DOHH2 (cell line): ENCODE measurements at regions not wholly inside any gene's neighbourhood (a gene's known extent, or its start where the extent isn't known, plus 50 kb on each side); places are given as distances from the start of the nearest gene placed in this dataset.

ENCODE experiments used
- H3F3A ChIP-seq: fragments of 200-600 bp; sonication (generic), shearing (Covaris generic); 2 replicates; pipeline ENCODE4 v1.6.0; 2016; ENCODE audit warnings: antibody characterized with exemption, mild to moderate bottlenecking; ENCODE audit not compliant: control insufficient read depth, insufficient read depth
- H3K27ac ChIP-seq: fragments of 200-600 bp; sonication (generic); 2 replicates; pipeline ENCODE4 v1.5.1; 2014; ENCODE audit warnings: low read depth, mild to moderate bottlenecking, low read length, moderate library complexity
- H3K27me3 ChIP-seq: fragments of 200-600 bp; sonication (generic); 2 replicates; pipeline ENCODE4 v1.6.1; 2014; ENCODE audit warnings: mild to moderate bottlenecking, low read length, mixed read lengths; ENCODE audit not compliant: control insufficient read depth
- H3K36me3 ChIP-seq: fragments of 200-600 bp; sonication (generic); 2 replicates; pipeline ENCODE4 v1.6.1; 2014; ENCODE audit warnings: mild to moderate bottlenecking, low read length, moderate library complexity, mixed read lengths; ENCODE audit not compliant: control insufficient read depth
- H3K4me1 ChIP-seq: fragments of 200-600 bp; sonication (generic); 2 replicates; pipeline ENCODE4 v1.6.1; 2014; ENCODE audit warnings: mild to moderate bottlenecking, low read length, mixed read lengths; ENCODE audit not compliant: control insufficient read depth
- H3K4me2 ChIP-seq: fragments of 200-600 bp; sonication (generic); 2 replicates; pipeline ENCODE4 v1.6.0; 2014; ENCODE audit warnings: mild to moderate bottlenecking, low read length, moderate library complexity
- H3K4me3 ChIP-seq: fragments of 200-600 bp; sonication (generic); 2 replicates; pipeline ENCODE4 v1.5.1; 2014; ENCODE audit warnings: mild to moderate bottlenecking, low read length, mixed read lengths
- H3K79me2 ChIP-seq: fragments of 200-600 bp; sonication (generic); 2 replicates; pipeline ENCODE4 v1.6.1; 2014; ENCODE audit warnings: mild to moderate bottlenecking, low read length, mixed read lengths; ENCODE audit not compliant: control insufficient read depth
- H3K9me2 ChIP-seq: fragments of 200-600 bp; sonication (generic); replicated peaks from 2 replicates; pipeline ENCODE4 v1.6.1; 2014; ENCODE audit warnings: mild to moderate bottlenecking, low read length, mixed read lengths; ENCODE audit not compliant: control insufficient read depth
- H3K9me3 ChIP-seq: fragments of 200-600 bp; sonication (generic); 2 replicates; pipeline ENCODE4 v1.6.1; 2014; ENCODE audit warnings: antibody characterized with exemption, low read length, mixed read lengths; ENCODE audit not compliant: control insufficient read depth, insufficient read depth
- H4K20me1 ChIP-seq: fragments of 200-600 bp; sonication (generic); 2 replicates; pipeline ENCODE4 v1.6.0; 2014; ENCODE audit warnings: low read depth, mild to moderate bottlenecking, antibody characterized with exemption, low read length, moderate library complexity; ENCODE audit not compliant: control insufficient read depth, insufficient read depth
- CTCF ChIP-seq: fragments of 200-600 bp; sonication (generic); IDR thresholded peaks from one replicate; pipeline ENCODE4 v1.5.1; 2014; ENCODE audit warnings: antibody characterized with exemption, mild to moderate bottlenecking, low read depth, low read length; ENCODE audit not compliant: poor library complexity, severe bottlenecking
- EZH2phosphoT487 ChIP-seq: fragments of 200-600 bp; sonication (generic); IDR thresholded peaks from 2 replicates; pipeline ENCODE4 v1.6.1; 2017; ENCODE audit warnings: borderline replicate concordance, mild to moderate bottlenecking, antibody characterized with exemption, low read length, moderate library complexity, mixed read lengths

GRCh38 chrX:138938003-138938402 lies 226.5 kb upstream of the FGF13 start:
- H4K20me1 ChIP-seq: no peaks in the 10 kb centered on the region

DNA sequence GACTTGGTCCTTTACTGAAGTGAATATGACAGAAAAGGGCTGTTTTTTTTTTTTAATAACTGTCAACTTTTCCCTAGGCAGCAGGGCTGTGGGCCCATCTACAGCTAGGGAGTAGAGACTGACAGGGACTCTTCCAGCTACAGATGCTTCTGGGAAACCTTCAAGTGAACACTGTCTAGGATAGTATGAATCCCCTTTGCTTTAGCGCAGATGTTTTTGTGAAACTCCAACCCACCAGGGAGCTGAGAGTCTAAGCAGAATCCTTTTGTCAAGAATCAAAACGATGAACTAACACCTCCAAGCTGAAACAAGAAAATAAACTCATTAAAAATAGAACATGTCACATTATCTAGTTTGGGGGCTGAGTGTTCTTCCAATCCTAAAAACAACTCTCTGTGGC lies 219.7 kb upstream of the FGF13 start:
- H4K20me1 ChIP-seq: no peaks in the 10 kb centered on the region
- H3K4me1 ChIP-seq: no peaks in the 10 kb centered on the region
- H3K79me2 ChIP-seq: no peaks in the 10 kb centered on the region
- TF ChIP-seq EZH2phosphoT487: no peak
- TF ChIP-seq CTCF: no peak
- H3K4me2 ChIP-seq: no peak overlapping the region
- H3K4me3 ChIP-seq: no peak overlapping the region
- H3K36me3 ChIP-seq: no peaks in the 10 kb centered on the region
- no peaks in the 10 kb centered on the region for H3K9me2 ChIP-seq
- no peaks in the 10 kb centered on the region for H3K27me3 ChIP-seq
- no peaks in the 10 kb centered on the region for H3F3A ChIP-seq
- H3K27ac ChIP-seq: no peak overlapping the region
- no peaks in the 10 kb centered on the region for H3K9me3 ChIP-seq

More at GRCh38 chrX:138938003-138938402, 226.5 kb upstream of the FGF13 start:
- no peak overlapping the region for H3K4me2 ChIP-seq
- H3K9me3 ChIP-seq: no peaks in the 10 kb centered on the region
- H3K27me3 ChIP-seq: no peaks in the 10 kb centered on the region
- H3K36me3 ChIP-seq: no peaks in the 10 kb centered on the region
- H3K9me2 ChIP-seq: no peaks in the 10 kb centered on the region
- H3F3A ChIP-seq: no peaks in the 10 kb centered on the region
- no peak overlapping the region for H3K27ac ChIP-seq
- no peaks in the 10 kb centered on the region for H3K4me1 ChIP-seq
- no peak overlapping the region for H3K4me3 ChIP-seq
- no peaks in the 10 kb centered on the region for H3K79me2 ChIP-seq
- TF ChIP-seq CTCF (no peak), EZH2phosphoT487 (no peak)

GRCh38 chrX:138930583-138930945 lies 219.0 kb upstream of the FGF13 start:
- Histone ChIP-seq H3K4me2 (no peak overlapping the region), H3F3A (no peaks in the 10 kb centered on the region), H3K27ac (no peak overlapping the region), H3K36me3 (no peaks in the 10 kb centered on the region), H4K20me1 (no peaks in the 10 kb centered on the region), H3K4me1 (no peaks in the 10 kb centered on the region), H3K9me3 (no peaks in the 10 kb centered on the region), H3K27me3 (no peaks in the 10 kb centered on the region), H3K4me3 (no peak overlapping the region), H3K79me2 (no peaks in the 10 kb centered on the region), H3K9me2 (no peaks in the 10 kb centered on the region)
- no peak for TF ChIP-seq EZH2phosphoT487

GRCh38 chrX:138929926-138930582 lies 218.5 kb upstream of the FGF13 start:
- H3K27me3 ChIP-seq: no peaks in the 10 kb centered on the region
- no peaks in the 10 kb centered on the region for H3K9me3 ChIP-seq
- H3K4me3 ChIP-seq: no peak overlapping the region
- H3K9me2 ChIP-seq: no peaks in the 10 kb centered on the region
- no peaks in the 10 kb centered on the region for H4K20me1 ChIP-seq
- no peak overlapping the region for H3K27ac ChIP-seq
- no peak for TF ChIP-seq CTCF
- TF ChIP-seq EZH2phosphoT487: no peak
- H3F3A ChIP-seq: no peaks in the 10 kb centered on the region
- H3K4me1 ChIP-seq: no peaks in the 10 kb centered on the region
- H3K4me2 ChIP-seq: no peak overlapping the region
- H3K36me3 ChIP-seq: no peaks in the 10 kb centered on the region
- H3K79me2 ChIP-seq: no peaks in the 10 kb centered on the region
